ENCODE measurements at regions not wholly inside any gene's neighbourhood (a gene's known extent, or its start where the extent isn't known, plus 50 kb on each side); places are given as distances from the start of the nearest gene placed in this dataset.
"Not testable (repeated sequence)": the region's sequence is repeated elsewhere in the genome, so short reads cannot be mapped to it uniquely, and the experiment has no call there.

DNA sequence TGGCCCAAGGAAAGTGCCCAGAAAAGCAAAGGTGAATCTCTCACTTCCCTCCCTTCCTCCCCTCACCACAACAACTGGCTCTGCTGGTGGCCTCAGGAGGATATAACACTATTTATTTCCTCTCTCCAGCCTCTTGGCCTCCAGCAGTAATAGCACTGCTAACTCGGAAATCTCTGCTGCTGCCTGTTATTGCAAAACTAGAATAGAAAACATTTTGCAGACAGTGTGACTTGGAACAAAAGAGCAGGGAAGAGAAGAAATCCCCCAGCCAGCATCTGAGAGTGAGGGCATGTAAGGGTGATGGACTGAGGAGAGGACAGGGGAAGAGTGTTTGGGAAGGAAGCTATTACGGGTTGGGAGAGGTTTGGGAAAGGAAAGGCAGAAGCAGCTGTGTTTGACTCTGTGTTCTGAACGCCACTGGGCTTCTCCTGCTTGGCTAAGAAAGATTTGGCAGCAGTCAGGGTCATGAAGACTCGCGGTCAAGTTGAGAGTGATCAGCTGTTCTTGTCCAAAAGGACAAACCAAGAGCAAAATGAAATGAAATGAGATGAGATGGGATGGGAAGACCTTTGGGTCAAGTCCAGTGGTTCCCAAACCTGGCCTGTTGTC is 81.0 kb upstream of the SNX9 start:
- TF ChIP-seq, protein P1, sequence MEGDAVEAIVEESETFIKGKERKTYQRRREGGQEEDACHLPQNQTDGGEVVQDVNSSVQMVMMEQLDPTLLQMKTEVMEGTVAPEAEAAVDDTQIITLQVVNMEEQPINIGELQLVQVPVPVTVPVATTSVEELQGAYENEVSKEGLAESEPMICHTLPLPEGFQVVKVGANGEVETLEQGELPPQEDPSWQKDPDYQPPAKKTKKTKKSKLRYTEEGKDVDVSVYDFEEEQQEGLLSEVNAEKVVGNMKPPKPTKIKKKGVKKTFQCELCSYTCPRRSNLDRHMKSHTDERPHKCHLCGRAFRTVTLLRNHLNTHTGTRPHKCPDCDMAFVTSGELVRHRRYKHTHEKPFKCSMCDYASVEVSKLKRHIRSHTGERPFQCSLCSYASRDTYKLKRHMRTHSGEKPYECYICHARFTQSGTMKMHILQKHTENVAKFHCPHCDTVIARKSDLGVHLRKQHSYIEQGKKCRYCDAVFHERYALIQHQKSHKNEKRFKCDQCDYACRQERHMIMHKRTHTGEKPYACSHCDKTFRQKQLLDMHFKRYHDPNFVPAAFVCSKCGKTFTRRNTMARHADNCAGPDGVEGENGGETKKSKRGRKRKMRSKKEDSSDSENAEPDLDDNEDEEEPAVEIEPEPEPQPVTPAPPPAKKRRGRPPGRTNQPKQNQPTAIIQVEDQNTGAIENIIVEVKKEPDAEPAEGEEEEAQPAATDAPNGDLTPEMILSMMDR (IDR thresholded peaks at IDR 0.05; ENCODE audit: extremely low read depth, missing control alignments): no peak
- DNase-seq (ENCODE audit: low spot score): no peak

DNA sequence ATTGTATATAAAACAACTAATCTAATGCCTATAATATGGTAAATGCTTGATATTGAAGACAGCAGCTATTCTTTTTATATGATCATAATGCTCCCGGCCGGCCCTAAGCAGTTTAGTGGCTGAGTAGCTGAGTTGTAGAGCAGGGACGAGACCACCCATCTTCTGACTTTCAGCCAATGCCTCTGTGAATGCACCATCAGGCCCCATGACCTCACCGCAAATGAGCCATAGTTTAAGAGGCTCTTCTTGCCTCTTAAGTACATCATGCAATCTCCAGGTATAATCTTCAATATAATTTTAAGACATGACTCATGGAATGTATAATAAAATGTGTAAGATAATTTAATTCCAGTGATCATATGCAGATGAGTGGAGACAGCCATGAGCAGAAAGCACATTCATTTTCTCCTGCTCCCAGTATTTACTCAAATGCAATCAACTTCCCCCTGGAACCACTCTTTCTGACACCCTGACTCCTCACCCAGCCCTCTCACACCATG is 78.9 kb upstream of the SNX9 start:
- TF ChIP-seq, protein P1 (IDR thresholded peaks at IDR 0.05; ENCODE audit: extremely low read depth, missing control alignments): no peak
- DNase-seq (ENCODE audit: low spot score): no peak

DNA sequence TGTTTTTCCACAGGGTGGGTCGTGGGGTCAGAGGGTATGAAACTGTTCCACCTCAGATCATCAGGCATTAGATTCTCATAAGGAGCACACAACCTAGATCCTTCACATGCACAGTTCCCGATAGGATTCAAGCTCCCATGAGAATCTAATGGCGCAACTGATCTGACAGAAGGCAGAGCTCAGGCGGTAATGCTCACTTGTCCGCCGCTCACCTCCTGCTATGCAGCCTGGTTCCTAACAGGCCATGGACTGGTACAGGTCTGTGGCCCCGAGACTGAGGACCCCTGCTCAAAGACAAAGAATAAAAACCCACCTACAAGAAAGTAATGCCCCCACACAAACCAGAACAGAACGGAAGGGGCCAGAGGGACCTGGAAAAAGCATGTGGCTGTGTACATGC is 76.1 kb upstream of the SNX9 start:
- DNase-seq (ENCODE audit: low spot score): no peak
- TF ChIP-seq, protein P1 (IDR thresholded peaks at IDR 0.05; ENCODE audit: extremely low read depth, missing control alignments): no peak

DNA sequence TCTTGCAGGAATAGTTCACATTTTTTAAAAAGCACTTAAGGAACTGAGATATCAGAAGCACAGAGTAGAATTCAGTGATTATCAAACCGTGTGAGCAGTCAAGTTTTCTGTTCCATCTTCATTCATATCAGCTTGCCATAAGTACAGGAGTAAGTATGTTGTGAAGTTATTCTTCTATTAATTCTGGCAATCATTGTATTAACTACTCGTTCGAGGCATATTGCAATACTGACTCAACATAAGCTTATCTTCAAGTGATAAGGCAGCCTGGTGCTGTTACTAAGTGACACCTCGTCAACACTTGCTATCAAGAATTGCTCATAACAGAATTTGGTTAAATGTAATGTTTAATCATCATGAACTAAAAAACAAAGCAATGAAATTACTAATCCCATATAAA is 75.7 kb upstream of the SNX9 start:
- TF ChIP-seq, protein P1 (IDR thresholded peaks at IDR 0.05; ENCODE audit: extremely low read depth, missing control alignments): no peak
- DNase-seq (ENCODE audit: low spot score): no peak

DNA sequence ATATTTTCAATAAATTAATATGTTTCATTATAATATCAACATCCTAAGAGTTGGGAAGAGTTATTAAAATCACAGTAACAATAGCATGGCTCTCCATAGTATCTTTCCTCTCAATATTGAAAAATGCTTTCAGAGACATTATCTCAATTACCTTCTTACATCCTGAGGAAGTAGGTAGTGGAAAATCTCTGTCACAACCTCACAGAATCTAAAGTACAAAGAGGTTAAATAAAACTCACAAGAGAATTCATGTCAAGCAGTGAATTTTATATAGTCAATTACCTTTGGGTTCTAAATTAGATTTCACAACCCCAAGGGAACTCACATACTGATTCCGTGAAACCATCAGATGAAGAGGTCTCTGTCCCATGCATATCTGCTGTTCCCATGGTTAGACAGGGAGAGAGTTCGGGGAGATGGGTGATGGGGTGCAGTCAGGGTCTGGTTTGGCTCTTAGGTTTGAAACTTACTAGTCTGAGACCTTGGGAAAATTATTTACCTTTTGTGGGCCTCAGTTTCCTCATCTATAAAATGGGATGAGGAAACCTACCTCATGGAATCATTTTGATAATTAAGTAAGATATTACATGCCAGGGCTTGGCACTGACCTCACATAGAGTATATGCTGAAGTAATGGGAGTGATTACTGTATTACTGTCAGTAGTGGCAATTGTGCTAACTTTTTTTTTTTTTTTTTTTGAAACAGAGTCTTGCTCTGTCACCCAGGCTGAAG is 74.0 kb upstream of the SNX9 start:
- DNase-seq (ENCODE audit: low spot score): no peak
- TF ChIP-seq, protein P1 (IDR thresholded peaks at IDR 0.05; ENCODE audit: extremely low read depth, missing control alignments): no peak

DNA sequence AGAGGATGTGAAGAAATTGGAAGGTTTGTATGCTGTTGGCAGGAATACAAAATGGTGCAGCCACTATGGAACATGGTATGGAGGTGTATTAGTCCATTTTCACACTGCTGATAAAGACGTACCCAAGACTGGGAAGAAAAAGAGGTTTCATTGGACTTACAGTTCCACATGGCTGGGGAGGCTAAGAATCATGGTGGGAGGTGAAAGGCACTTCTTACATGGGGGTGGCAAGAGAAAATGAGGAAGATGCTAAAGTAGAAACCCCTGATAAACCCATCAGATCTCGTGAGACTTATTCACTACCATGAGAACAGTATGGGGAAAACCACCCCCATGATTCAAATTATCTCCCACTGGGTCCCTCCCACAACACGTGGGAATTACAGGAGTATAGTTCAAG is 72.1 kb upstream of the SNX9 start:
- not testable (repeated sequence) for DNase-seq (ENCODE audit: low spot score)

DNA sequence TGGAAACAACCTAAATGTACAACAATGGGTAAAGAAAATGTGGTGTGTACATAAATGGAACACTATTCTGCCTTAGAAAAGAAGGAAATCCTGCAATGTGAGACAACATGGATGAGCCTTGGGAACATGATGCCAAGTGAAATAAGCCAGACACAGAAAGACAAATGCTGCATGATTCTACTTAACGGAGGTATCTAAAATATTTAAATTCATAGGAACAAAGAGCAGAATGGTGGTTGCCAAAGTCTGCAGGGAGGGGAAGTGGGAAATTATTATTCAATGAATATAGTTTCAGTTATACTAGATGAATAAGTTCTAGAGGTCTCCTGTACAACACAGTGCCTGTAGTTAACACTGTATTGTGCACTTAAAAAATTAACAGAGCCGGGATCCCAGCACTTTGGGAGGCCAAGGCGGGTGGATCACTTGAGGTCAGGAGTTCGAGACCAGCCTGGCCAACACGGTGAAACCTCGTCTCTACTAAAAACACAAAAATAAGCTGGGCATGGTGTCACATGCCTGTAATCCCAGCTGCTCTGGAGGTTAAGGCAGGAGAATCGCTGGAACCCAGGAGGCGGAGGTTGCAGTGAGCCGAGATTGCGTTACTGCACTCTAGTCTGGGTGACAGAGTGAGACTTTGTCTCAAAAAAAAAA is 71.4 kb upstream of the SNX9 start:
- no peak for DNase-seq (ENCODE audit: low spot score)

DNA sequence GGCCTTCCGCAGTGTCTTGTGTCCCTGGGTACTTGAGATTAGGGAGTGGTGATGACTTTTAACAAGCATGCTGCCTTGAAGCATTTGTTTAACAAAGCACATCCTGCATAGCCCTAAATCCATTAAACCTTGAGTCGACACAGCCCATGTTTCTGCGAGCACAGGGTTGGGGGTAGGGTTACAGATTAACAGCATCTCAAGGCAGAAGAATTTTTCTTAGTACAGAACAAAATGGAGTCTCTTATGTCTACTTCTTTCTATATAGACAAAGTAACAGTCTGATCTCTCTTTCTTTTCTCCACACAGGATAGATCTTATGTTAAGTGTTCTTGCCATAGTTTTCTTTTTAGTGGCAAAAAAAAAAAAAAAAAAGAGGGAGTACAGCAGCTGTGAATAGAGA is 70.2 kb upstream of the SNX9 start:
- DNase-seq (ENCODE audit: low spot score): not testable (repeated sequence)

More for the DNA sequence above, 71.4 kb upstream of the SNX9 start:
- TF ChIP-seq, protein P1 (IDR thresholded peaks at IDR 0.05; ENCODE audit: extremely low read depth, missing control alignments): no peak

Data from GM20000 (cell line).